Body of pancreas (tissue), 4 donors: ENCODE measurements at regions not wholly inside any gene's neighbourhood (a gene's known extent, or its start where the extent isn't known, plus 50 kb on each side); places are given as distances from the start of the nearest gene placed in this dataset.

ENCODE experiments used
- CTCF ChIP-seq, 7 experiments: fragments of 450-650 bp in 4 of 7; fragments of 200-600 bp in 3 of 7; sonication (generic) in 3 of 7; IDR thresholded peaks; one replicate each; pipeline ENCODE4 v1.5.1; 2016 to 2019; ENCODE audit warnings: antibody characterized with exemption in 7 of 7
- POLR2A ChIP-seq, 3 donors: fragments of 450-650 bp; IDR thresholded peaks; one replicate each; pipeline ENCODE4 v1.6.1; 2016; ENCODE audit warnings: antibody characterized with exemption in 3 of 3, mild to moderate bottlenecking in 2 of 3

DNA sequence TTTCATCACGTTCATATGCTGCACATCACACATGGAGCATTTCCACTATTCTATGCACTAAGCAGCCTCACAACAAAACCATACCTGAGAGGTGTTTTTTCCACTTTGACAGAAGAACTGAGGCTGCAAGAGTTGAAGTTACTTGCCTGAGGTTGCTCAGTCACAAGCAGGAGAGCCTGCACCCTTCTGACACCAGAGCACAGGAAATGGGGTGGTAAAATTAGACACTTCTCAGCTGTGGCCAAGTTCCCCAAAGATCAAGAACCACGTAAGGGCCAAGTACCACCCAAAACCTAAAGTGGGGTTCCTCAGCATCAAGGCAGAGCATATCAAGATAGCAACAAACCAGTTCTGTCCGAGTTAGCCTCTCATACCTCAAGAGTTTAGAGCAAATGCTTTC is 185.8 kb downstream of the CAPZA3 start:
- TF ChIP-seq CTCF (IDR thresholded peaks at IDR 0.05) (no peak), POLR2A (IDR thresholded peaks at IDR 0.05) (no peak)
